GM18873 (cell line): ENCODE measurements at regions not wholly inside any gene's neighbourhood (a gene's known extent, or its start where the extent isn't known, plus 50 kb on each side); places are given as distances from the start of the nearest gene placed in this dataset.
"Not testable (repeated sequence)": the region's sequence is repeated elsewhere in the genome, so short reads cannot be mapped to it uniquely, and the experiment has no call there.

Experiments used
- ATAC-seq: cut with Tn5 transposase; IDR thresholded peaks from one replicate; pipeline ENCODE4 v1.9.1; 2021; ENCODE audit warnings: mild to moderate bottlenecking, moderate library complexity, moderate number of reproducible peaks; ENCODE audit not compliant: unreplicated experiment, low FRiP score

DNA sequence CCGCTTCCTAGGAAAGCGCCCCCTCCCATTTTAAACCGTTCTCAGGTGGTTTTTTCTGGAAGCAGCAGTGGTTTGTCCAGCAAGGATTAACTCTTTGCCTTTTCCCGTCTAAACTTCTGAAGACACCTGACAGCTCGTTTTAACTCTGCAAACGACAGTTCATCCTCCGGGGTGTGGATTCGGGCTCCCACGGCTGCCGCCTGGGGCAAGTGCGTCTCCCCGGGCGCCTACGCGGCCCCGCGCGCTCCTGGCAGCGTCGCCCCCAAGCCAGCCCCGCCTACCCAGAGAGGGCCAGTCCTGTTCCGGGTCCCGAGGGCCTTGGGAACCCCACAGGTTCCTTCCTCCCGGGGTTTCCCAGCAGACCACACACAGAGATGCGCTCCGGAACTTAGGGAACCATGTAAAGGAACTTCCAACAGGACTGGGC is 54.4 kb downstream of the PRR18 start:
- ATAC-seq = no peak

DNA sequence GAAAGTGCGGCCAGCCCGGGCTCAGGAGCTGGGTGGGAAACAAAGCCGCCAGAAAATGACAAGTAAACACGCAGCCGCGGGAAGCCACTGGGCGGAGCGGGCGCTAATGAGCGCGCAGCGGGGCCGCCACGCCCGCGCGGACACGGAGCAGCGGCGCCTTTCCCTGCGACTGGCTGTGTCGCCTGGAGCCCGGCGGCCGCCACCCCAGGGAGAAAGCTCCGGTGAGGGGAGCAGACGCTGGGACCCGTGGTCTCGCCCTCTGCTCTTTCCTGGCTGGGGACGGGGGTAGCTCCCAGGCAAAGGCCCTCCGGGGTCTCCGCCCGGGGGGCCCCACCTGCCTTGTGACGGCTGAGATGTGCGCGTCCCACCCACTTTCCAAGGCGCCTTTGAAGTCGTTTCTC is 54.9 kb downstream of the PRR18 start:
- ATAC-seq = no peak

DNA sequence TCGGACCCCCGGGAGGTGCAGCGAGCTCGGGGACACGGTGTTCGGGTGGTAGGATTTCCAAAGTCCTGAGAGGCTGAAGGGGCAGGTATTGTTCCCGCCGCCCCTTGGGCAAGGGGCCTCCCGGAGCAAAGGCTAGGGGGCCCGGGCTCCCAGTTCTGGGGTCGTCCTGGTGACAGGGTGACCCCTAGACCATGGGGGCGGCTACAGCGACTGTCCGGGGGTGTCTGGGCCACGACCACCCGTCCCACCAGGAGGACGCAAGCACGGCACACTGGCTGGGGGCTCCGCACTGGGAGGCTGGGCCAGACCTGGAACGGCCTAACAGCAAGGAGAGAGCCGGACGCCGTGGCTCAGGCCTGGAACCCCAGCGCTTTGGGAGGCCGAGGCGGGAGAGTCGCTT is 55.6 kb downstream of the PRR18 start:
- no peak for ATAC-seq

DNA sequence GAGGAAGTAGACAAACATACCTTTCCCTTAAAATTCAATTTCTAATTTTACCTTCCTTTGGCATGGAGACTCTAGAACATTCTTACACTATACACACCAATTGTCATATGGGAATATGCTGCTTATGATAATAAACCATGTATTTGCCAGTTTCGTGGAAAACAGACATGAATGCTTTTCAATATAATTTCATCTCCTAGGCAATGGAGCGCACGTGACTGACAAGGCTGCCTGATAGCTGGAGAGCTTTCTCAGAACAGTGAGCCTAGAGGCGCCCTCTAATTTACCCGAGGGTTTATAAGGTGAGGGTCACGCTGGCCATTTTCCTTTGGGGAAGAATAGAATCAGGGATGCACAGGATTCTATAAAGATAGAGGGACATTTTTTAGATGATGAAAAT is 56.5 kb downstream of the PRR18 start:
- ATAC-seq = no peak

DNA sequence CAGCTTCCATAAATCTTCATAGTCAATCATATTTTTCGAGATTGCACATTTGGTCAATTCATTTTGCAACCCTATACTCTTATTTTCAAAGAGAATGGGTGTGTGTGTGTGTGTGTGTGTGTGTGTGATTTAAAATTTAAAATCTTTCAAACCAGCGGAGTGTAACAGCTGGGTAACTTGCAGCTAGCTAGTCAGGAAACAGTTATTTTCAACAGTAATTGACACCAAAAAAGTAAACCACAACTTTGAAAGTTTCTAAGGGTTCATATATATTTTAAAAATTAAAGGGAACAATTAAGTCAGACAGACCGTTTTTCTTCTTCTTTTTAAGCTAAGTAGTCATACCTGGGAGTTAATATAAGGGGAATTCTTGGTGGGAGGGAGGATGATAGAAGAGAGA is 57.0 kb downstream of the PRR18 start:
- ATAC-seq = no peak

DNA sequence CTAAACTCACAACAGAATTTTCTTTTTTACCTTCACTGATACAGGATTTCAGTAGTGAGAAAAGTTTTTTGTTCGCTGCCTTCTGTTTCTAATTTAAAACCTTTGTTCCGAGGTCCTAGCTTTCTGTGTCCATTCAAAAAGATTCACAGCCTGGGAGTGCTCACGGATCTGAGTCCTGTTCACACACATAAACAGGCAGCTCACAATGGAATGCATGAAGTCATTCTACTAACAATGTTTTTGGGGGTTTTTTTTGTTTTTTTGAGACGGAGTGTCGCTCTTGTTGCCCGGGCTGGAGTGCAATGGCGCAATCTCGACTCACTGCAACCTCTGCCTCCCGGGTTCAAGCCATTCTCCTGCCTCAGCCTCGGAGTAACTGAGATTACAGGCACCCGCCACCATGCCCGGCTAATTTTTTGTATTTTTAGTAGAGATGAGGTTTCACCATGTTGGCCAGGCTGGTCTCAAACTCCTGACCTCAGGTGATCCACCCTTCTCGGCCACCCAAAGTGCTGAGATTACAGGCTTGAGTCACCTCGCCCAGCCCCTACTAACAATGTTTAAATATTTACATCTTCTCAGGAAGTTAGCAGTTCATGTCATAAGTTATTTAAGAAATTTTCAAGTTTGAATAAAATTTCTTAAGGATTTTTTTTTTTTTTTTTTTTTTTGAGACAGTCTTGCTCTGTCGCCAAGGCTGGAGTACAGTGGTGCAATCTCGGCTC is 59.0 kb downstream of the PRR18 start:
- ATAC-seq = not testable (repeated sequence)

DNA sequence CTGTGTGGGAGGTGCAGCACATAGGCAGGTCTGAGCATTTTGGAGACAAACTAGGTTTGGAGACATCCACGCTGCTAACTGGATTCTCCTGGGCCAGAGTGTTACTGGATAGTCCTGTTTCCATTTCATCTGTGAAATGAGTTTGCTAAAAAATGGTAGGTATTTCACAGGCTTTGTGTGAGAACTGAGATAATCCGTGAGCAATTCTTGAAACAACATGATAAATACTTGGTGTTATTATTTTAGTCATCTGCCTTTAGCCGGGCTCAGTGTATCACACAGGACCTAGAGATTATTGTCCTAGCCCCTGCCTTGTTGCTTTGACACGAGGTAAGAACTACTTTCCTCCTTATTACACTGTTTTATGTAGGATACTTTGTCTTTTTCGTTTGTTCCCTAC is 63.0 kb downstream of the PRR18 start:
- no peak for ATAC-seq

DNA sequence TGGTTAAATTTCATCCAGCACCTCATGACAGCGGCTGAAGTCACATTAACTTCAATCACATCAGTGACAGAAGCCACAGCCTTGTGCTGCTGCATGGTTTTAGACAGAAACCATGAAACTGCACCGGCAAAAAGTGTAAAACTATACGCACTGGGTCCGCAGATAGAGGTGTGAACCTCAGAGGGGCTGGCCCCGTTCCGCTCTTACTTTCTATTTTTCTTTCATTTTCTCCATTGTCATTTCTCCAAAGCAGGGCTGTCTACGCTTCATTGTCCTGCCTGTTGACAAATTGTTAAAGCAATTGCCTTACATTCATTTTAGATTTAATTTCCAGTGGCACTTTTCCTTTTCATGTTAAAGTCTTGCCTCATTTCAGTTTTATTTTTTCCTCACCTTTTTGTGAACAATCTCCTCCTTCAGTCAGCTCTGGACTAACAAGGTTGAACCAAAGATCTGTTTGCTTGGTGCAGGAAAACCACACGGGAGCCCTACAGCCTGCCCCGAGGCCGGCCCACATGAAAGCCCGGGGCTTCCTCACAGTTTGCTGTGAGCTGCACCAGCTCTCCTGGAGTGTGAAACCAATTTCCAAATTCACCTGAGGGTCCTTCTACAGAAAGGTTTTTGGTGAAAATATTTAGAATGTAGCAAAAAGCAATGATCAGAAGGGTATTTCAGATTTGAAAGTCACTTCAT is 63.7 kb downstream of the PRR18 start:
- ATAC-seq = peak; percentile 80

DNA sequence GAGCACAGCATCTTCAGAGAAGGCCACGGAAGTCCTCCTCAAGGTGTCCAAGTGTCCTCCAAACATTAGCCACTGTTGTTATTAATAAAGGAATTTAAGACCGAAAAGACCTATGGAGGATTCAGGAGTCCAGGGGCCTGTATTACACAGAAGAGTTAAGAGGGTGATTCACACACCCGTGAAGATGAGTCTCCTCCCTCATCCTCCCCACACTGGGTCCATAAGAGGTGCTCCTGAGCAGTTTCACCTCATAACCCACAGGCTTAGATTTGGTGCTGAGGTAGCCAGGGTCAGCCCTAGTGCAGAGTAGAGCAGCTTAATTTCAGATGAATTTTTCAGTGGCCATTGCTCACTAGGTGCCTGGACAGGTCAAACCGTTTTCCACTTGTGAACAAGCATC is 65.3 kb downstream of the PRR18 start:
- no peak for ATAC-seq

DNA sequence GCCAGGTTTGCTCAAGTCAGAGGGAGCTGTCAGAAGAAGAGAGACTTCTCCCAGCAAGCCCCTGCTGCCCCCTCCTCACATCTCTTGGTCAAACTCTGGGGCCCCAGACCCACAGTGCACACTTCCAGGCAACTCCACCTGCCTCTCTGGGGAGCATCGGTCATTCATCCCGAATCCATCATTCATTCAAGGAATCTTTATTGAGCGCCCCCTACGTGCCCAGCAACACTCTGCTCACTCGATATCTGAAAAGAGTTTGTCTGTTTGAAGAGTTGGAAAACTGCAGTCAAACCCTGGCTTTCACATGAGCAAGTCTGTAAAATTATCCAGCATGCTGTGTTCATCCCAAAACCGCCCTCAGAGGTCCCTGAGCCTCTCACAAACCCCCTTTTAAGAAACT is 66.2 kb downstream of the PRR18 start:
- ATAC-seq = no peak

DNA sequence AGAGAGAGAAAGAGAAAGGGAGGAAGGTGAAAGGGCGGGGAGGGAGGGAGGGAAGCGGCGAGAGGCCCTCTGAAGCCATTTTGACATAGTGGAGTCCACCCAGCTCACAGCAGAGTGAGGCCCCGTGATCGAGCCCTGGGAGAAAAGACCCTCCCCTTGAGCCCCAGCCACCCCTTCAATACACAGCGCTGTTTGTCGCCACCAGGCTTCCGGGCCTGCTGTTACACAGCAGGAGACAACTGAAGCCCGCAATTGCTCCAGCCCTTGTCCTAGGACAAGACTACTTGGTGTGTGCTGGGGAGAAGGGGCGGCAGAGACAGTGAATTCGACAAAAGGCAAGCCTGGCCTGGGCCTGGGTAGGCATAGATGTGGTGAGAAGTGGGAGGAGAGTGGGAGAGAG is 67.3 kb downstream of the PRR18 start:
- no peak for ATAC-seq

DNA sequence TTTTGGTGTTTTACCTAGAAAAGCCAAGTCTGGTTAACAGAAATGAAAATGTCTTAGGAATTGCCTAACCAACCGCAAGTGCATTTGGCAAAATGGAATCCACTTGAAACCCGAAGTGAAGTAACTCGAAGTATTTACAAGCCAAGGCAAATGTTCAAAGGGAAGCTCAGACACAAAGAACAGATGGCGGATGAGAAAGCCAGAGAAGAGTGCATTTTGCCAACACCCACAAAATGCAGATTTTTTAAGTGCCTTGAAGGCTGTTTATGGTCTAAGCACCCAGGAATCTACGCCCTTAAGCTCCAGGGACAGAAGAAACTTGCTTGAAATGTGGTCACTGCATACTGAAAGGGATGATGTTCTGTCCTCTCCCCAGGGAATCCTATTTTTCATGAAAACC is 70.0 kb upstream of the TBXT start:
- no peak for ATAC-seq

DNA sequence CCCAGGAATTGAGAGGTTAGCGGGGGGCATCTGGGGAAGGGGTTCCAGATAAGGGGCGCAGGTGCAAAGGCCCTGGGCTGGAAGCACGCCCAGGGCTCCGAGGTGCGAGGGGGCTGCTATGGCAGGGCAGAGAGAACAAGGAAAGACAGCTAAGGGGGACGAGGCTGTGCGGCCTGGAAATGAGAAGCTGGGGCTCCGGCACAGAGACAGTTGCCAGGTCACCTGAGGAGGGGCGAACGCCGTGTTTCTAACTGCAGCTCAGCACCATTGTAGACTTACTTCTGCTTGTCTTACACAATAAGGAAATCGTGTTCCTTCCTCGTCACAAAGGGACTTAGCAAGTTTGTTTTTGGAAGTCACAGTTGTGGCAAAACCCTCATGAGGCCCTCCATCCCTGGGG is 68.9 kb upstream of the TBXT start:
- ATAC-seq = no peak

DNA sequence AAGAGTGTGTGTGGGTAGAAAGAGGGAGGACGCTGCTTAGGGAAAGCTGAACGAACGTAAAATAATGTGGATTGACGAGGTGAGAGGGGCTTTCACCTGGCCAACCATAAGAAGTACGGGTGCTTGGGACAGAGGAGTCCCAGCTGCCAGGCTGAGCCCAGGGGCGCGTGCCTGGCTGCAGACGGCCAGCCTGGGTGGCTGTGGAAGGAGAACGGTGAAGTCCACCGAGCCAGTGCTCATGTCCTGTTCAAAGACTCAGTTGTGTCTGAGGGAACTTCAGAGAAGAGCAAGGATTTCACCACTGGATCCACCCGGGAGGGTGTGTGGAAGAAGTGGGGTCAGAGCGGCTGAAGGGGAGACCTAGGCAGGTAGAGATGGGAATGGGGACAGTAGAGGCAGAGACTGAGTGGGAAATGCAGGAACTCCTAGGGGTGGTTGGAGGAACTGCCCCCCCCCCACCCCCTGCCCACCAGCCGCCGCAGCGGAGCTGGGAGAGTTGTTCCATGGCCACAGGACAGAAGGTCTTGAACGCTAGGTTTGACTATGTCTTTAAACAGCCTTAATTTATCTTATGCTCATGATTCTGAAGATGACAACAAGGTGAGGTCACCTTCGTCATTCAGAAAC is 68.1 kb upstream of the TBXT start:
- no peak for ATAC-seq

DNA sequence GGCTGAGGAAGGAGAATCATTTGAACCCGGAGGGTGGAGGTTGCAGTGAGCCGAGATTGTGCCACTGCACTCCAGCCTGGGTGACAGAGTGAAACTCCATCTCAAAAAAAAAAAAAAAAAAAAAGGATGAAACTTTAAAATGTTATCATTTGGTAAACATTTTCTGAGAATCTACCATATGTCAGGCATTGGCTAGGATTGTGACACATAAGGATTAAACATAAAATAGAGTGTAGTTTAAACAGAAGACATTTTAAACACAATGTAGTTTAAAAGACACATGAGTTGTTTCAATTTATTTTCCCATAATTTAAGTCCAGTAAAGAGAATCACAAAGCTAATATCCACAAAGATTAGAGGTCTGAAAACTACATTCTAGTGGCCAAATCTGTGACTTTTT is 63.5 kb upstream of the TBXT start:
- ATAC-seq = not testable (repeated sequence)

DNA sequence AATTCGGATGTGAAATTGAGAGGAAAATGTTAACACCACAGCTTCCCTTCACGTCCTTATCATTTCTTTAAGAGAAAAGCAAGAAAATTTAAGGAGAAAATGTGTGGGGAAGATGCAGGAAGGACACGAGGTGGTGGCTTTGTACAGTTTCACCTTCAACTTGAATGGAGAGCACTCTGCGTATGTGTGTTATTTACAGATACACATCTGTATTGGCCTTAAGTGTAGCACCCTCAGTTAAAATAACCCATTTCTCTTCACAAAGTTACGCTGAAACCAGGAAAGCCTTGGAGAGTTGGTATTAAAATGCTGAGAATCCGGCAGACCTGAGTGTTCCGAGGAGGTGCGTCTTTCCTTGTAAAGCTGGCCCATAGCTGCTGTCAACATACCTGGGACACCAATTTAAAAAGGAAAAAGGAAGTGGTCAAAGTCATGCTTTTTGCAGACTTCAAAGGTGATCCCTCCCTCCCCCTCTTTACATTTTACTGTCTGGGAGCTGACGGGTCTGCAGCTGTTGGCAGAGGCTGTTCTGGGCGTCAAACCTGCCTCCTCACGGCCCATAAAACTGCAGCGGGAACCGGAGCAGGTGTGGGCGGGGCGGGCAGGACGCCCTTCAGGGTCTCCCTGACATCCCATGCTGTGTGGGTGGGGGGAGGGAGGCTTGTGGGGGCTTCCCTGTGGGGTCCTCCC is 61.3 kb upstream of the TBXT start:
- ATAC-seq = no peak

DNA sequence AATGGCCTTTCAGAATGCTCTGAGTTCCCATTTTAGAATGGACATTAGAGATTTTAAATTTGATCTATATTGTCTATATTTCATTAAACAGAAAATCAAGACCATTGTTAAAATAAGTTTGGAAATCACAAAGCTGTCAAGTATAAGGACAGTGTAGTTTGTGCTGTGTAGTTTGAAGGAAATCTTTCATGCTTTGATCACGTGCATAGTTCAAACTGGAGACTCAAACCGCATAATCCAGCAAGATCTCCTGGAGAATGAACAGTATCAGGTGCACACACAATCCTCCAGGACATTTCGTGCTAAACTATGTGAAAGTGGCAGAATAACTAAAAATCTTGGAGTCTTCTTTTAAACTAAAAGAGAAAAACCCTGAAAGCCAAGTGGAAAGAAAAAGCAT is 60.8 kb upstream of the TBXT start:
- no peak for ATAC-seq

DNA sequence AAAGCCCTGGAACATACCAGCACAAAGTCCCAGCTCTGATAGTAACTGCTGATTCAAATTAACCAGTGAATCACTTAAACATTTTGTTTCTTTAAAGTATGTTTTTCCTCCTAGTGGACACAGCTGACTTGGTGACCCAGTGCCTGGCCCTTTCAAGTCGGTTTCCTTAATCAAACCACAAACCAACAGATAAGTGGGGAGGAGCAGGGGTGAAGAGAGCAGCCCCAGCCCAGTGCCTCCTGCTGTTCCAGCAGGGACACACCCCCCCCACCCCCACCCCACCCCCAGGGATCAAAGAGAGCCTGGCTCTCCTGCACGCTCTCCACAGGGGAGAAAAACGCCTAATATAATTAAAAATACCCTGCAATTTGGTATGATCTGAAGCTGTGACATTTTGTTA is 55.4 kb upstream of the TBXT start:
- ATAC-seq = no peak

DNA sequence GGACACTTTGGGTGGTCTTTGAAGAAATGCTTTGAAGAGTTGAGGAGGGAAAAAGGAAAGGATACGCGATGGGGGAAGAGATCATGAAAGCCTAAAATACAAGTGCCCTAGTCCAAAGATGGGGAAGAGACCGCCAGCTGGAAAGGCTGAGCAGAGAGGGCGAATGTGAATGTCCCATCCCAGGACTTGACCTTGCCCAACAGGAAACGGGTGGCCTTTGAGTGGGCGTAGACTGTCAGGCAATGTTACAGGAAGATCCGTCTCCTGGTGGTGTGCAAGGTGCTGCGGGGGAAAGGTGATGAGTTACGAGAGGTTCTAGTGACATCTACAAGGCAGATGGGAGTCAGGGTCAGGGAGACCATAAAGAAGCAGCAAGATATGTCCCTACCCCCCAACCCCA is 55.0 kb upstream of the TBXT start:
- ATAC-seq = no peak

DNA sequence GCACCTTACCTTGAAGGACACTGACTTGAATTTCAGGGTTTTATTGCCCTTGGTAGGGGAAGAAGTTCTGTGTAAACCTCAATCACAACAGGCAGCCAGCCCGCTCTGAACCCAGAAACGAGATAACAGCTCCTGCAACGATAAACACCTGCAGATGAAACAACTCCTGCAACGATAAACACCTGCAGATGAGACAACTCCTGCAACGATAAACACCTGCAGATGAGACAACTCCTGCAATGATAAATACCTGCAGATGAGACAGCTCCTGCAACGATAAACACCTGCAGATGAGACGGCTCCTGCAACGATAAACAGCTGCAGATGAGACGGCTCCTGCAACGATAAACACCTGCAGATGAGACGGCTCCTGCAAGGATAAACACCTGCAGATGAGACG is 54.0 kb upstream of the TBXT start:
- no peak for ATAC-seq

DNA sequence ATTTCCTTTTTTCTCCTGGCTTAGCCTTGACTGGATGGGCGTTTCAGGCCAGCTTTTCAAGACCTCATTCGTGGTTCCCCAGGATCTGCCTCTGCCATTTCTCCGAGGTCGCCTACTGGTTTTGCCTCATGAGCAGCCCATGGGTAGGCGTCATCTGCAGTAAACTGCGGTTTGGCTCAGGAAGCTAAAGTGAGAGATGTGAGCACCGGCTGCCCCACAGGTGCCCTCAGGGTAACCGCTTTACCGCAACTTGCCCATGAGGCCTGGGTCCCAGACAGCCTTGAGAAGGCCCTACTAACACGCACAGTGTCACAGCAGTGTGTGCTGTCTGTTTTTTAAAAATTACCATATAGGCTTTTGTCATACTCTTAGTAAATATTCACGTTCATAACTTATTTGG is 53.4 kb upstream of the TBXT start:
- no peak for ATAC-seq
